Lung microvascular endothelial cell (primary cell): ENCODE measurements at regions not wholly inside any gene's neighbourhood (a gene's known extent, or its start where the extent isn't known, plus 50 kb on each side); places are given as distances from the start of the nearest gene placed in this dataset.
"Not testable (repeated sequence)": the region's sequence is repeated elsewhere in the genome, so short reads cannot be mapped to it uniquely, and the experiment has no call there.

Experiments
- DNase-seq, 2 donors: peaks; one replicate each; pipeline versions ENCODE4 v3.0.0 to v3.0.0-alpha.2; 2010; ENCODE audit warnings: low read depth in 2 of 2

GRCh38 chr9:115533511-115533910 lies 415.6 kb upstream of the TNC start:
- DNase-seq = no peak

GRCh38 chr9:115540091-115540490 lies 422.1 kb upstream of the TNC start:
- DNase-seq = no peak

- DNase-seq = no peak
Measured at GRCh38 chr9:115543511-115543910, 425.6 kb upstream of the TNC start.

- no peak for DNase-seq
Measured at GRCh38 chr9:115548609-115549260, 430.8 kb upstream of the TNC start.

- DNase-seq = no peak
Measured at GRCh38 chr9:115551396-115551795, 433.4 kb upstream of the TNC start.

GRCh38 chr9:115553060-115553773 lies 435.3 kb upstream of the TNC start:
- no peak for DNase-seq

- DNase-seq = no peak
Measured at GRCh38 chr9:115556432-115556831, 438.5 kb upstream of the TNC start.

- DNase-seq = no peak
Measured at GRCh38 chr9:115575147-115575546, 457.2 kb upstream of the TNC start.

GRCh38 chr9:115585458-115585857 lies 467.5 kb upstream of the TNC start:
- DNase-seq = not testable (repeated sequence)

- DNase-seq = no peak
Measured at GRCh38 chr9:115587310-115587709, 469.4 kb upstream of the TNC start.

- peak; percentile 8 to 82 for DNase-seq
Measured at GRCh38 chr9:115590011-115590410, 472.1 kb upstream of the TNC start.

- peak; percentile 78 to 96 for DNase-seq
Measured at GRCh38 chr9:115591584-115591984, 473.6 kb upstream of the TNC start.

GRCh38 chr9:115593587-115594091 lies 475.7 kb upstream of the TNC start:
- DNase-seq = peak; percentile 37 to 39

- DNase-seq = no peak
Measured at GRCh38 chr9:115594557-115594956, 476.6 kb upstream of the TNC start.

GRCh38 chr9:115596021-115596745 lies 478.2 kb upstream of the TNC start:
- DNase-seq = no peak

- DNase-seq = no peak
Measured at GRCh38 chr9:115596746-115597080, 478.8 kb upstream of the TNC start.

GRCh38 chr9:115597330-115597895 lies 479.5 kb upstream of the TNC start:
- DNase-seq = no peak

GRCh38 chr9:115598751-115599150 lies 480.8 kb upstream of the TNC start:
- no peak for DNase-seq

GRCh38 chr9:115599898-115600297 lies 481.9 kb upstream of the TNC start:
- no peak for DNase-seq

GRCh38 chr9:115601434-115601833 lies 483.5 kb upstream of the TNC start:
- DNase-seq = no peak

GRCh38 chr9:115604831-115605483 lies 487.0 kb upstream of the TNC start:
- DNase-seq = peak in 1 of 2 donors; percentile 19

- DNase-seq = no peak
Measured at GRCh38 chr9:115606838-115607237, 488.9 kb upstream of the TNC start.
